HepG2 (cell line): ENCODE measurements at regions not wholly inside any gene's neighbourhood (a gene's known extent, or its start where the extent isn't known, plus 50 kb on each side); places are given as distances from the start of the nearest gene placed in this dataset.
A peak's percentile ranks its signal among the peaks of the same experiment; 100 is the strongest.

Experiments used
- EHMT2 ChIP-seq: fragments of 200-600 bp; sonication (generic); IDR thresholded peaks from 2 replicates; pipeline ENCODE4 v1.7.0; 2017; ENCODE audit warnings: antibody characterized with exemption, low read depth, low read length, borderline replicate concordance
- POLR2AphosphoS2 ChIP-seq: IDR thresholded peaks from 2 replicates; pipeline ENCODE4 v1.6.1; 2011; ENCODE audit warnings: low read depth, low read length, improper control_type of control experiment
- TAF1 ChIP-seq: sonication (generic); formaldehyde crosslinking; IDR thresholded peaks from 2 replicates; pipeline ENCODE4 v1.4.0; 2020; ENCODE audit warnings: missing genetic modification reagents
- ZBTB21 ChIP-seq: sonication (generic); formaldehyde crosslinking; IDR thresholded peaks from 2 replicates; pipeline ENCODE4 v1.4.0; 2020; ENCODE audit warnings: missing genetic modification reagents
- TF ChIP-seq, protein P1 (sequence below): sonication (generic); formaldehyde crosslinking; IDR thresholded peaks from 2 replicates; pipeline ENCODE4 v1.5.0; 2020; ENCODE audit warnings: mild to moderate bottlenecking, missing genetic modification reagents
- TF ChIP-seq, protein P2 (sequence below): sonication (generic); formaldehyde crosslinking; IDR thresholded peaks from 2 replicates; pipeline ENCODE4 v1.5.0; 2020; ENCODE audit warnings: mild to moderate bottlenecking, missing genetic modification reagents, moderate library complexity

DNA sequence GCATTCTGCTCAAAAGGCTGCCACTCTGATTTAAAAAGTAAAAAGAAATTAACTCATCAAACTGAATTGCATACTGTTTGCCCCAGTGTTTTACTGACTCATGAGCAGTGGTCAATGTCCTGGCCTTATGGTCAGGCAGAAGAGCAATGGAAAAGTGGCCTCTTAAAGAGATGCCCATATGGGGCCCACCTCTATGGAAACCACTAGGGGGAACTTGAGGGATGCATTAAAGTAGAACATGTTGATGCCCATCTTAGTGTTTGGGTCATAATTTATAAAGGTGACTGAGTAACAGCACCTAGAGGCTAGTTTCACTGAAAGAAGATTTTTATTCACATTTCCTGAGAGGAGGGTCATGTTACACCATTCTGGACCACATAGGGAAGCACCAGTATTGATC, 66.5 kb upstream of the RNU6-1 start:
- TF ChIP-seq ZBTB21 (CRISPR knock-in tag) = no peak
- TF ChIP-seq, protein P1, sequence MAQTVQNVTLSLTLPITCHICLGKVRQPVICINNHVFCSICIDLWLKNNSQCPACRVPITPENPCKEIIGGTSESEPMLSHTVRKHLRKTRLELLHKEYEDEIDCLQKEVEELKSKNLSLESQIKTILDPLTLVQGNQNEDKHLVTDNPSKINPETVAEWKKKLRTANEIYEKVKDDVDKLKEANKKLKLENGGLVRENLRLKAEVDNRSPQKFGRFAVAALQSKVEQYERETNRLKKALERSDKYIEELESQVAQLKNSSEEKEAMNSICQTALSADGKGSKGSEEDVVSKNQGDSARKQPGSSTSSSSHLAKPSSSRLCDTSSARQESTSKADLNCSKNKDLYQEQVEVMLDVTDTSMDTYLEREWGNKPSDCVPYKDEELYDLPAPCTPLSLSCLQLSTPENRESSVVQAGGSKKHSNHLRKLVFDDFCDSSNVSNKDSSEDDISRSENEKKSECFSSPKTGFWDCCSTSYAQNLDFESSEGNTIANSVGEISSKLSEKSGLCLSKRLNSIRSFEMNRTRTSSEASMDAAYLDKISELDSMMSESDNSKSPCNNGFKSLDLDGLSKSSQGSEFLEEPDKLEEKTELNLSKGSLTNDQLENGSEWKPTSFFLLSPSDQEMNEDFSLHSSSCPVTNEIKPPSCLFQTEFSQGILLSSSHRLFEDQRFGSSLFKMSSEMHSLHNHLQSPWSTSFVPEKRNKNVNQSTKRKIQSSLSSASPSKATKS (CRISPR knock-in tag) = no peak
- no peak for TF ChIP-seq EHMT2
- TF ChIP-seq, protein P2, sequence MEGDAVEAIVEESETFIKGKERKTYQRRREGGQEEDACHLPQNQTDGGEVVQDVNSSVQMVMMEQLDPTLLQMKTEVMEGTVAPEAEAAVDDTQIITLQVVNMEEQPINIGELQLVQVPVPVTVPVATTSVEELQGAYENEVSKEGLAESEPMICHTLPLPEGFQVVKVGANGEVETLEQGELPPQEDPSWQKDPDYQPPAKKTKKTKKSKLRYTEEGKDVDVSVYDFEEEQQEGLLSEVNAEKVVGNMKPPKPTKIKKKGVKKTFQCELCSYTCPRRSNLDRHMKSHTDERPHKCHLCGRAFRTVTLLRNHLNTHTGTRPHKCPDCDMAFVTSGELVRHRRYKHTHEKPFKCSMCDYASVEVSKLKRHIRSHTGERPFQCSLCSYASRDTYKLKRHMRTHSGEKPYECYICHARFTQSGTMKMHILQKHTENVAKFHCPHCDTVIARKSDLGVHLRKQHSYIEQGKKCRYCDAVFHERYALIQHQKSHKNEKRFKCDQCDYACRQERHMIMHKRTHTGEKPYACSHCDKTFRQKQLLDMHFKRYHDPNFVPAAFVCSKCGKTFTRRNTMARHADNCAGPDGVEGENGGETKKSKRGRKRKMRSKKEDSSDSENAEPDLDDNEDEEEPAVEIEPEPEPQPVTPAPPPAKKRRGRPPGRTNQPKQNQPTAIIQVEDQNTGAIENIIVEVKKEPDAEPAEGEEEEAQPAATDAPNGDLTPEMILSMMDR (CRISPR knock-in tag) = peak; percentile 55
- TF ChIP-seq POLR2AphosphoS2 = no peak
- TF ChIP-seq TAF1 = no peak
